Progenitor cell of endocrine pancreas (in vitro differentiated cells): ENCODE measurements at regions not wholly inside any gene's neighbourhood (a gene's known extent, or its start where the extent isn't known, plus 50 kb on each side); places are given as distances from the start of the nearest gene placed in this dataset.

Source experiments
- DNase-seq: peaks from one replicate; pipeline ENCODE4 v3.0.0; 2021; ENCODE audit warnings: low spot score; ENCODE audit not compliant: unreplicated experiment
- H3K27ac Mint-ChIP-seq: 2 replicates; pipeline ENCODE4 v1.8.0; 2021; ENCODE audit warnings: mild to moderate bottlenecking, moderate library complexity, mixed read lengths
- H3K27me3 Mint-ChIP-seq: 2 replicates; pipeline ENCODE4 v1.8.0; 2021; ENCODE audit warnings: mixed read lengths
- H3K36me3 Mint-ChIP-seq: 2 replicates; pipeline ENCODE4 v1.8.0; 2022; ENCODE audit warnings: mixed read lengths; ENCODE audit not compliant: insufficient read depth
- H3K4me1 Mint-ChIP-seq: 2 replicates; pipeline ENCODE4 v1.8.0; 2021; ENCODE audit warnings: low read depth, mixed read lengths
- H3K4me3 Mint-ChIP-seq: 2 replicates; pipeline ENCODE4 v1.8.0; 2021; ENCODE audit warnings: low read depth, mild to moderate bottlenecking, moderate library complexity, mixed read lengths
- H3K9me3 Mint-ChIP-seq: 2 replicates; pipeline ENCODE4 v1.8.0; 2021; ENCODE audit warnings: low read depth, mixed read lengths
- TF ChIP-seq, protein P1 (sequence below): fragments of 200-600 bp; sonication (generic); IDR thresholded peaks from one replicate; pipeline ENCODE4 v1.5.0; 2021; ENCODE audit warnings: antibody characterized with exemption, mild to moderate bottlenecking; ENCODE audit not compliant: unreplicated experiment

DNA sequence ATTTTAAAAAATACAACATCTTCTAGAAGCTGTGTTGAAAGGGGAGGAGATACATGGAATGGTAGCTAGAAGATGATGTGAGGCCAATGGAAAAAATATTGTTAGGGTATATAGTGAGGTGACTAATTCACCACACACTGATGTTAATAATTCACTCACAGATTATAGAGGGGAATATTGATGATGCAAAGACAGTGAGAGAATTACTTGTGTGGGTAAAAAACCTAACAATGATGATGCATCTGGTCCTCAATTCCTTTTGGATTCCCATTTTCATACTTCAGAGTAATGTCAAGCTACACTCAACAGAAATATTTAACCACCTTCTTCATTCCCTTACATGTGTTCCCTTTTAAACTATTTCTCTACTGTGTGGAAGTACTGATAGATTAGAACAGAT is 169.5 kb upstream of the DPYD start:
- H3K36me3 Mint-ChIP-seq, result peaks cover 2% of the 10 kb centered on the region
- peaks cover 13% of the 10 kb centered on the region for H3K4me1 Mint-ChIP-seq
- no peaks in the 10 kb centered on the region for H3K27me3 Mint-ChIP-seq

GRCh38 chr1:98088381-98088780 is 167.5 kb upstream of the DPYD start:
- TF ChIP-seq, protein P1, sequence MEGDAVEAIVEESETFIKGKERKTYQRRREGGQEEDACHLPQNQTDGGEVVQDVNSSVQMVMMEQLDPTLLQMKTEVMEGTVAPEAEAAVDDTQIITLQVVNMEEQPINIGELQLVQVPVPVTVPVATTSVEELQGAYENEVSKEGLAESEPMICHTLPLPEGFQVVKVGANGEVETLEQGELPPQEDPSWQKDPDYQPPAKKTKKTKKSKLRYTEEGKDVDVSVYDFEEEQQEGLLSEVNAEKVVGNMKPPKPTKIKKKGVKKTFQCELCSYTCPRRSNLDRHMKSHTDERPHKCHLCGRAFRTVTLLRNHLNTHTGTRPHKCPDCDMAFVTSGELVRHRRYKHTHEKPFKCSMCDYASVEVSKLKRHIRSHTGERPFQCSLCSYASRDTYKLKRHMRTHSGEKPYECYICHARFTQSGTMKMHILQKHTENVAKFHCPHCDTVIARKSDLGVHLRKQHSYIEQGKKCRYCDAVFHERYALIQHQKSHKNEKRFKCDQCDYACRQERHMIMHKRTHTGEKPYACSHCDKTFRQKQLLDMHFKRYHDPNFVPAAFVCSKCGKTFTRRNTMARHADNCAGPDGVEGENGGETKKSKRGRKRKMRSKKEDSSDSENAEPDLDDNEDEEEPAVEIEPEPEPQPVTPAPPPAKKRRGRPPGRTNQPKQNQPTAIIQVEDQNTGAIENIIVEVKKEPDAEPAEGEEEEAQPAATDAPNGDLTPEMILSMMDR, result no peak

More for the DNA sequence above, 169.5 kb upstream of the DPYD start:
- DNase-seq, result no peak
- Mint-ChIP-seq H3K4me3 (no peak overlapping the region), H3K27ac (no peak overlapping the region), H3K9me3 (peaks cover 8% of the 10 kb centered on the region)
- TF ChIP-seq, protein P1, result no peak

DNA sequence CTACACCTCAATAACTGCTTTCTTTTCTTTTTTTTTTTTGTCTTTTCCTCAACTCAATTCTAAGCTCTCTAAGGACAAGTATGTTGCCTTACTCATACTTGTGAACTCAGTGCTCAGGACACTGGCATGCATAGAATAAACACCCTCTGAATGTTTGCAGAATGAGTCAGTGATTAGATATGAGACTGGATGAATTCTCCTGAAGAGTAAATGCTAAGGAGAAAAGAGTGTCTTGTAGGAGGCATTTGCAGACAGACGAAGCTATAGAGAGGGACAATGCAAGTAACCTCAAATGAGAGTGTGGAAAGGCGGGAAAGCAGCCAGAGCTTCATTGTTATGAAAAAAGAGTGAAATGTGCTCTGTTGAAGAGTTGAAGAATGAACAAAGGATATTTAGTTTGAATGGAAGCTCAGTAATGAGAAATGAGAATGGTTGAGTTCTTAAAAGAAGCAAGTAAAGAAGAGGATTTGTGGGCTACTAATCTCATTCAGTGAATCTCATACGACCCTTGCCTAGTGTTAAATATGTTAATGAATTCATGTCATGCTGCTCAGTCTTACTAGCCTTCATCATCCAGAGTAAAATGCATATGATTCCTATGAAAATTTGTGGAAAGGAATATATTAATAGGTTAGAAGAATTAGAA is 166.1 kb upstream of the DPYD start:
- Mint-ChIP-seq H3K27me3 (no peaks in the 10 kb centered on the region), H3K27ac (peak overlapping the region; percentile 65)
- DNase-seq, result no peak

More at GRCh38 chr1:98088381-98088780, 167.5 kb upstream of the DPYD start:
- Mint-ChIP-seq H3K9me3 (peaks cover 8% of the 10 kb centered on the region), H3K27me3 (no peaks in the 10 kb centered on the region), H3K27ac (no peak overlapping the region), H3K4me3 (no peak overlapping the region), H3K36me3 (peaks cover 2% of the 10 kb centered on the region), H3K4me1 (peaks cover 10% of the 10 kb centered on the region)
- no peak for DNase-seq

GRCh38 chr1:98086156-98086555 is 165.3 kb upstream of the DPYD start:
- peaks cover 8% of the 10 kb centered on the region for H3K9me3 Mint-ChIP-seq
- H3K27me3 Mint-ChIP-seq, result no peaks in the 10 kb centered on the region
- H3K4me1 Mint-ChIP-seq, result peaks cover 10% of the 10 kb centered on the region
- DNase-seq, result no peak
- H3K36me3 Mint-ChIP-seq, result peaks cover 2% of the 10 kb centered on the region
- H3K4me3 Mint-ChIP-seq, result no peak overlapping the region
- TF ChIP-seq, protein P1, result no peak
- H3K27ac Mint-ChIP-seq, result no peak overlapping the region

More for the DNA sequence above, 166.1 kb upstream of the DPYD start:
- Mint-ChIP-seq H3K9me3 (peaks cover 8% of the 10 kb centered on the region), H3K36me3 (peaks cover 2% of the 10 kb centered on the region), H3K4me3 (no peak overlapping the region), H3K4me1 (peaks cover 10% of the 10 kb centered on the region)
- TF ChIP-seq, protein P1, result no peak

DNA sequence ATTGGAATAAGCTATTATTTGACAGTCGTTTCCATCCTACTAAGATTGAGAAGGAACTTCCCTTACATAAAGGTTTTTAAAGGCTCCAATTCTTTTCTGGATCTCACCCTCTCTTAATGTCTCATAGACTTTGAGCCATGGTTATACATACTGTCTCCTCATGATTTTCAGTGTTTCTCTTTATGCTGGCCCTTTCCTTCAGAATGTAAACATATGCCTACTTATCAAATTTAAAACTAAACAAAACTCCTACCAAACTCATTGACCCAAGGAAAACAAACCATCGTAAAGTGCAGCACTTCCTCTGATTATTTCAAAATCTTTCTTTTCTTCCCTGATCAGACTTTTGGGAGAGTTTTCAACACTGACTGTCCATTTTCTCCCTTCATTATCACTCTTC is 163.4 kb upstream of the DPYD start:
- no peak overlapping the region for H3K4me3 Mint-ChIP-seq
- no peaks in the 10 kb centered on the region for H3K27me3 Mint-ChIP-seq
- H3K4me1 Mint-ChIP-seq, result peaks cover 10% of the 10 kb centered on the region
- DNase-seq, result no peak
- no peak overlapping the region for H3K27ac Mint-ChIP-seq
- TF ChIP-seq, protein P1, result no peak
- H3K36me3 Mint-ChIP-seq, result peaks cover 2% of the 10 kb centered on the region
- peaks cover 8% of the 10 kb centered on the region for H3K9me3 Mint-ChIP-seq
